HG02642 (cell line): ENCODE measurements at regions not wholly inside any gene's neighbourhood (a gene's known extent, or its start where the extent isn't known, plus 50 kb on each side); places are given as distances from the start of the nearest gene placed in this dataset.
A peak's percentile ranks its signal among the peaks of the same experiment; 100 is the strongest.

Experiments used
- ATAC-seq: cut with Tn5 transposase; IDR thresholded peaks from one replicate; pipeline ENCODE4 v1.9.1; 2021; ENCODE audit warnings: mild to moderate bottlenecking; ENCODE audit not compliant: unreplicated experiment, poor library complexity

DNA sequence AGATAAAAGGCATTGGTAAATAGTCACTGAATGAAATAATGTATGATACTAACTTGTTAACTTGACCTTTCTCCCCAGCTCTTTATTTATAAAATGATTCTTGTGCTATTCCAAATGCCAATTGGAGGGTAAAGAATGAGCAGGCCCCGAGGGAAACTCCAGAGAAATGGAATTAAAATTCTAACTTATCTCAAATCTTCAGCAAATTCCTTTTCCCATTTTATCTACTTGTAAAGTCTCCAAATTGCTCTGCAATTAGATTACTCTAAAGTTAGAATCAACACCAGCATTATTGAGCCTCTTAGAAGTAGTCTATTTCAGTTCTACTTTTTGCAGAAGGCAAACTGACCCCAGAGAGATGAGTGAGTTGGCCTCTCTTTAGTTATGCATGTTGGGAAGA is 165.9 kb upstream of the PREP start:
- ATAC-seq: no peak

DNA sequence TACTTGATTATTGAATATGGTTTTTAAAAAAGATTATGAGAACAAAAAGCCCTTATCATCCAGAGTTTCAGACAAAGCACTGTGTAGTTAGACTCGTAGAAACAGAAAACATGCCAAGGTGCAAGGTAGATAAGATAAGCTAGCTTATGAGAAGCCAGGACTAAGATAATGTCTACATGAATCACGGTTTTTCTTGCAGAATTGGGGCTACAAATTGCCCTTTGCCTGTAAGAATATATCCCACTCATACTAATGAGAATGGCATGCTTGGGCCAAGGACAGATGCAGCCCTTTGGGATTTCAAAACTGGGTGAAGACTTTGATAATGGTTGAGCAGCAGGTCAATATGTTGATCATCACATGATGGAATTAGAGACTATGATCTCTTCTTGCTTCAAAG is 165.3 kb upstream of the PREP start:
- ATAC-seq: no peak

DNA sequence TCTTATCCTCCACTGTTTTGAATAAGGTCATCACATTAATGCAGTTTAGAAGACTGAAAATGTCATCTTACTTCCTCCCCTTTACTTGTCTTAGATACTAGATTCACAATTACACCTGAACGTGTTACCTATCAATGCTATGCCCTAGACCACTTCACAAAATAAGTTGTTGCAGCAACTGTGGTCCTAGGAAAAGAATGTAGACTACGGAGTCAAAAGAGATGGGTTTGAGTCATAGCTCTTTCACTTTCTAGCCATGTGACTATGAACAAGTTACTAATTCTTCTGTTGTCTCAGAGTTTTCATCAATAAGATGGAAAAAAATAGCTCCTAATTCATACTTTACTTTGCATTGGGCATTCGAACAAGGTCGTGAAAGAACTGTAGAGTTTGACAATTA is 164.3 kb upstream of the PREP start:
- no peak for ATAC-seq

DNA sequence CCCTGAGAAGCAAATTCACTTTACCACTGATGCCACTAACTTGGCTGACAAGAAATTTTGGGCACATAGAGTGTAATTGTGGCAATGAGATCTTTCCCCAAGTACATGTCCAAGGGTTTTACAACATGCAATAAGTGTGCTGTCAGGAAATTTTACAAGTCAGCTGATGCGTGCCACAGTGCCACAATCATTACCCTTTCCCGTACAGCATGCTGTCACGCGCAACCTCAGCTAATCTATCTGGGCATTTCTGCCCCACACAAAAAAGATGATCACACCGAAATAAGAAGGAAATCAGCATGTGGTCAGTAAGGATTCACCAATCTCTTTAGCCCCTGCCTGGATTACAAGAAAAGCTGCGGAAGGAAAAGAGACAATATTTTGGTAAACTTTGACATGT is 163.6 kb upstream of the PREP start:
- ATAC-seq: no peak

- no peak for ATAC-seq
Observed at GRCh38 chr6:105564121-105564902, 161.4 kb upstream of the PREP start.

DNA sequence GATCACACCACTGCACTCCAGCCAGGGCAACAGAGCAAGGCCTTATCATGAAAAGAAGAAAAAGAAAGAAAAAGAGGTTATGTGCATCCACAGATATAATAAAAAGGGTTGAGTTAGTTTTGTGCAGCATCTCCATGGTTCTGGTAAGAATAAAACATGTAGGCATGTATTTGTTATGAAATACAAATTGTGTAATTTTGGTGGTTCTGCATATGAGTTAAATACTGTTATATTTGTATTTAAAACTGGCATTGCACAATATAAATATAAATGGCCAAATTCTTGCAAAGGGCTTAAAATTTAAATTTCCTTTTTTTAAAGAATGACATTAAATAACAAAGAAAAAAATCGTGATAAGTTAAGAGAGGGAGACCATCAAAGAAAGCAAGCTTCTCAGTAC is 159.1 kb upstream of the PREP start:
- ATAC-seq: no peak

DNA sequence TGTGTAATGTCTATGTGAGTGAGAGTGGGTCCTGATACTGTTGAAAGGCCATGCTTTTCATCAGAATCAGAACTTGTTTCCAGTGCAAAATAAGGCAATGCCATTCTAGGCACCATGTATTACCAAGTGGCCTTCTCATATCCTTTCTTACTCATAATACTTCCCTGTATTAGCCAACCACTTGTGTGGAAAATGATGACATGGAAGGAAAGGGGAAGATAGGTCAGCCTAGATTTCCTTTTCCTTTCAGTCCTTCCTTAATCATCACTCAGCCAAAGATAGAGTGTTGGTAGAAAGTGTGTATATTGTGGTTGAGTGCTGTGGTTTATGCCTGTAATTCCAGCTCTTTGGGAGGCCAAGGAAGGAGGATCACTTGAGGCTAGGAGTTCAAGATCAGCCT is 158.6 kb upstream of the PREP start:
- ATAC-seq: no peak

GRCh38 chr6:105560611-105561066 is 157.8 kb upstream of the PREP start:
- peak; percentile 93 for ATAC-seq

DNA sequence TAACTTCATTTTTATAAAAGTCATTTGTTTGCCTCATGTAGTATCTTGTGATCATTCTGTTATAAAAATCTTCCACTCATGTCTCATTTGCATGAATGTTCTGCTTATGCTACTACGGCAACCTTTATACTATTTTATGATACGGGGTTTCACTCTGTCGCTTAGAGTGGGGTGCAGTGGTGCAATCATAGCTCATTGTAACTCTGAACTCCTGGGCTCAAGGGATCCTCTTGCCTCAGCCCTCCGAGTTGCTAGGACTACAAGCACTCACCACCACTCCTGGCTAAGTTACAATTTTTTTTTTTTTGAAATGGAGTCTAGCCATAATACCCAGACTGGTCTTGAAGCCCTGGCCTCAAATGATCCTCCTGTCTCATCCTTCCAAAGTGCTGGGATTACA is 154.4 kb upstream of the PREP start:
- ATAC-seq: no peak

- no peak for ATAC-seq
Observed at GRCh38 chr6:105553171-105553570, 150.3 kb upstream of the PREP start.

DNA sequence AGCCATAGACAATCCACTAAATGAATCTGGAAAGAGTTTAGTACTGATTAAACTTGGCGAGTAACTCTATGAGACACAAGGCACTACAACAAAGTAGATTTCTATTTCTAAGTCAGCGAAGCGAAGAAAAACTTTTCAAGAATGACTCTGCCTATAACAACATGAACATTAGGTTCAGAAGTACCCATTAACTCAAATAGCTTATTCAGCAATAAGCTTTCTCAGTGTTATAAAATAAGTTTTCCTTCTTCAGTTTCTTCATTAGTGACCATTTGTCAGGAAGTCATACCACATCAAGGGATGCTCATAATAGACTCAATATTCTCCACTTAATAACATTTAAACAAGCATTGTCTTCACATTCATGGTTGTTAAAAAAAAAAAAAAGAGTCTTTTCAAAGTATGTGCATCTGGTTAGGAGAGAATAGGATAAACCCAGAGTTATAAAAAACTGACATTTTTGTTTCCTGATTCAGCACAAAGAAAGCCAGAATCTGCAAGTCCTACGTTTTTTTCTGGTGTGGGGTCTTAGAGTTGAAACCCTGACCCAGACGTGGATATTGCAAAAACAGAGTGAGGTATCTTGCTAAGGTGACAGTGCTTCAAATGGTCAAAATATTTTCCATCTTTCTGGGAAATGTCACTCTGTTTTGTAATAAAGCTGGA is 148.2 kb upstream of the PREP start:
- ATAC-seq: no peak

DNA sequence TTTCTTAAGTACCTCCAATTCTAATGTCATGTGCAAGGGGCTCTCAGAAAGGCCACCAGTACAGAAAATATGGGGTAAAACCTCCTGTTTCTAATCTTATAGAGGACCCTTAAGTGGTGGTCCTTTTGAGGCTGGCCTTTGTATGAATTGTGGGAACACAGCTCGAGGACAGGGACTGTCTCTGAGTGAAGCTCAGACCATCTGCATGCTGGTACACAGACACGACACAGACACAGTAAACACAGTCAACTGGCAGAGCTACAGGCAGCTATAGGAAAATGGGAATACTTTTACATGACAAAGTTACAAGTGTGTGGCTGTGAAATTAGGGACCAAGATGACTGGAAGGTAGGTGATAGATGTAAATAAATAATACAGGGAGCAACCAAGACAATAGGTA is 143.9 kb upstream of the PREP start:
- ATAC-seq: no peak

- no peak for ATAC-seq
Observed at GRCh38 chr6:105545947-105546731, 143.3 kb upstream of the PREP start.

- no peak for ATAC-seq
Observed at GRCh38 chr6:105545228-105545920, 142.5 kb upstream of the PREP start.

DNA sequence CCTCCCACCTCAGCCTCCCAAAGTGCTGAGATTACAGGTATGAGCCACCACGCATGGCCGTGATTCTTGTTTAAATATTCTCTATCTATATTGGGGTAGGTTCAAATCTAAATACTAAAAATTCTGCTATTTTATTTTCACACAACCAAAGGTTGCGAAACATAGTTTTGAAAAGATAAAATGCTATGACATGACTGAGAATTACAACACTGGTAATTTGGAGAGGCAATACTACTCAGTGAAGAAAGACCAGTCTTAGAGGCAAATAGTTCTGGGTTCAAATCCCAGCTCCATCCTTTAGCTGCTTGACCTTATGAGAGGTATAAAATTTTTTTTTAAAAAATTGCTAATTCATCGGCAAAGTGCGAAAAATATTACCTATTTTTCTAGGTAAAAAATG is 137.0 kb upstream of the PREP start:
- no peak for ATAC-seq

GRCh38 chr6:105537981-105538578 is 135.2 kb upstream of the PREP start:
- ATAC-seq: no peak

DNA sequence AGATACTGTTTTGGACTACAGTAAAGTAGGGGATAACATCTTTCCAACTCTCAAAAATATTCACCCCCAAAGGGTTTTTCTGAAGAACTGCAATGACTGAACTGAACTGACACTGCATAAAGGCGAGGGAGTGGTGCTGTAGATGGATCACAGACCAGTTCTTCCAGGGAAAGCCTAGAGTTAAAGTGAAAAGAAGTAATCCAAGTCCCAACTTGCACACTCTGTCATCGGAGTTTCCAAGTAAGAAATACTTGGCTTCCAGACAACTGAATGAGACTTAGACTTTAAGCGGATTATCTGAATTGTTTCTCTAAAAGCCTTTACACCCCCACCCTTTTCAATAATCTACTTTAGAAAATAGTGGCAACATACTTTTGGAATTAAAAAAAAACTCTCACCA is 134.1 kb upstream of the PREP start:
- ATAC-seq: no peak

DNA sequence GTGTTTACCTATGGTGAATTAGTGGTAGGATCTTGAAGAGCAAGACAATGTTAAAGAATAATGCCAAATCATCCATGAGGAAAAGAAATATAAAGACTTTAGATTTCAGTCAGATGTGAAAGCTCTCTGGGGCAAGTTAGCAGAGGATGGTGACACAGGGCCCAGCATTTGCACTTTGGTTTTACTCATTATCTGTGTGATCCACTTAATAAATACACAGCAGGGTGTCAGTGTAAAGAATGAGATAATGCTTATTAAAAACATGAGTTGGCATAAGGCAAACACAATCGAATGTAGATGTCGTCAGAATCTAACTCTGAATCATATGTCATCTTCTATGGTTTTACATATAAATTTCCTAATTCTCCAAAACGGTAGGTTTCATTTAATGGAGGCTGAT is 130.4 kb upstream of the PREP start:
- no peak for ATAC-seq

DNA sequence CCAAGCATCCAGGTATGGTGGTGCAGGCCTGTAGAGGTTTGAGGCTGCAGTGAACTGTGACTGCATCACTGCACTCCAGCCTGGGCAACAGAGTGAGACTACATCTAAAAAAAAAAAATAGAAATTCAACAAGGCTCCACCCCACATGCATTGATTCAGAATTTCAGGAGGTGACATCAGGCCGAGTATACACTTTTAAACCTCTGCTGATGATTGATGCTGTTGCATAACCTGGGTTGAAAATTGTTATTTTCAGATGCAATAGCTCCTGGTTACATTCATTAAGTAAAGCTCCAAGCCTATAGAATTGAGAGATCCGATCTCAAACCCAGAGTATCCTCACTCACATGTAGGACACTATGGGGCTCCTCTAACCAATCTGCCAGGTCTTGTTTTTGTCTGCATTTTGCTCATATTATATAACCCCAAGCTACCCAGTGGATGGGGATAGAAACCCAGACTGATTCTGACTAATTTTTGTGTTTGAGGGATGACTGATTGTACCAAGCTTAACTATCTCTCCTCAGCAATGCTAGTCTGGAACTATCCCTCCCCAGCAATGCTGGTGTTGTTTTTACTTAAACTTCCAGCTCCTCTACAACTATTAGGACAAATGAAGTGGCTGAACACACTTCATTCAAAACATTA is 123.5 kb upstream of the PREP start:
- no peak for ATAC-seq
